ENCODE measurements at regions not wholly inside any gene's neighbourhood (a gene's known extent, or its start where the extent isn't known, plus 50 kb on each side); places are given as distances from the start of the nearest gene placed in this dataset.

- TF ChIP-seq, protein P1, sequence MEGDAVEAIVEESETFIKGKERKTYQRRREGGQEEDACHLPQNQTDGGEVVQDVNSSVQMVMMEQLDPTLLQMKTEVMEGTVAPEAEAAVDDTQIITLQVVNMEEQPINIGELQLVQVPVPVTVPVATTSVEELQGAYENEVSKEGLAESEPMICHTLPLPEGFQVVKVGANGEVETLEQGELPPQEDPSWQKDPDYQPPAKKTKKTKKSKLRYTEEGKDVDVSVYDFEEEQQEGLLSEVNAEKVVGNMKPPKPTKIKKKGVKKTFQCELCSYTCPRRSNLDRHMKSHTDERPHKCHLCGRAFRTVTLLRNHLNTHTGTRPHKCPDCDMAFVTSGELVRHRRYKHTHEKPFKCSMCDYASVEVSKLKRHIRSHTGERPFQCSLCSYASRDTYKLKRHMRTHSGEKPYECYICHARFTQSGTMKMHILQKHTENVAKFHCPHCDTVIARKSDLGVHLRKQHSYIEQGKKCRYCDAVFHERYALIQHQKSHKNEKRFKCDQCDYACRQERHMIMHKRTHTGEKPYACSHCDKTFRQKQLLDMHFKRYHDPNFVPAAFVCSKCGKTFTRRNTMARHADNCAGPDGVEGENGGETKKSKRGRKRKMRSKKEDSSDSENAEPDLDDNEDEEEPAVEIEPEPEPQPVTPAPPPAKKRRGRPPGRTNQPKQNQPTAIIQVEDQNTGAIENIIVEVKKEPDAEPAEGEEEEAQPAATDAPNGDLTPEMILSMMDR (IDR thresholded peaks at IDR 0.05; ENCODE audit: borderline replicate concordance, extremely low read depth, low read length, poor library complexity, severe bottlenecking): no peak
- no peak for TF ChIP-seq EZH2 (IDR thresholded peaks at IDR 0.05; ENCODE audit: borderline replicate concordance, low read depth, low read length, severe bottlenecking)
Observed at GRCh38 chr2:58928391-58928790, 687.3 kb upstream of the FANCL start.
